Inflammatory macrophage treated with lipopolysaccharide for 1 hour (primary cell): ENCODE measurements at regions not wholly inside any gene's neighbourhood (a gene's known extent, or its start where the extent isn't known, plus 50 kb on each side); places are given as distances from the start of the nearest gene placed in this dataset.
"Not testable (repeated sequence)": the region's sequence is repeated elsewhere in the genome, so short reads cannot be mapped to it uniquely, and the experiment has no call there.

Source experiments
- DNase-seq, 2 donors: peaks; one replicate each; pipeline ENCODE4 v3.0.0-alpha.2; 2020 to 2022

DNA sequence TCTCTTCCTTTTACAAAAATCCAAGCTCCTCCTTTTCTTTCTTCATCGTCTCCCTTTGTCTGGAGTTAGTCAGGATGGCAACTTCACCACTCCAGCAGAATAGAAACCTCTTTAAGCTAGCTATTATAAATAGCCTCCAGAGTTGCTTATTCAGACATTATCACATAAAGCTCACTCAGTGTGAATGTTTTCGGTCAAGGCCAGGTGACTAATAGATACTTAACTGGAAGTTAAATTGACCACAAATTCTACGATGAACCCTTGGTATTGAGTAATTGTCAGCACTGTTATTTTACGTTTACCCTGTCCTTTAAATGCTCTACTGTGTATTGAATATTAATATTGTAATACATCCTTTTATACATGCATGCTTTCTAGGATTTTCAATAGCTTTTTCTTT is 340.4 kb downstream of the OTUD1 start:
- no peak for DNase-seq

- DNase-seq: peak in 1 of 2 donors; percentile 19
Measured at GRCh38 chr10:23780331-23780730, 341.5 kb downstream of the OTUD1 start.

GRCh38 chr10:23786594-23786993 is 347.7 kb downstream of the OTUD1 start:
- no peak for DNase-seq

DNA sequence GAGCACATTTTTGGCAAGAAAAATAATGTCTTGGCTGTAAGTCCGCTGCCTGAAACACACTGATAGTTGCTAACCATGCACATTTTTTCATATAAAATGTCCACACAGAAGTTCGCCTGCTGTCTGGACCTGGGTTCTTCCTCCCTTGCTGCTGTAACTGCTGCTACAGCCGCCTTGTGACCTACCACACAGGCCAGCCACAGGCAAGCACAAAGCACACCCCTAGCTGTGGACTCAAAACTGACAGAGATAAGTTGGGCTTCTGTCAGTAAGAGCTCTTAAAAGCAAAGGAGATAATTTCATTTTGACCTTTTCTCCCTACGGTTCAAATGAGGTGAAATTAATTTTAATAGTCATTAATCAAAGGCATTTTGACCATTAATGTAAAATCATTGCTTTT is 354.7 kb downstream of the OTUD1 start:
- no peak for DNase-seq

DNA sequence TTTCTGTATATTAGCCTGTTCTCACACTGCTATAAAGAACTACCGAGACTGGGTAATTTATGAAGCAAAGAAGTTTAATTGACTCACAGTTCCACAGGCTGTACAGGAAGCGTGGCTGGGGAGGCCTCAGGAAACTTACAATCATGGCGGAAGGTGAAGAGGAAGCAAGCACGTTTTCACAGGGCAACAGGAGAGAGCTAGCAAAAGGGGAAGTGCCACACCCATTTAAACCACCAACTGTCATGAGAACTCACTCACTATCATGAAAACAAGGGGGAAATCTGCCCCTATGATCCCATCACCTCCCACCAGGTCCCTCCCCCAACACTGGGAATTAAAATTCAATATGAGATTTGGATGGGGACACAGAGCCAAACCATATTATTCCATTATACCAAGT is 358.6 kb downstream of the OTUD1 start:
- not testable (repeated sequence) for DNase-seq

DNA sequence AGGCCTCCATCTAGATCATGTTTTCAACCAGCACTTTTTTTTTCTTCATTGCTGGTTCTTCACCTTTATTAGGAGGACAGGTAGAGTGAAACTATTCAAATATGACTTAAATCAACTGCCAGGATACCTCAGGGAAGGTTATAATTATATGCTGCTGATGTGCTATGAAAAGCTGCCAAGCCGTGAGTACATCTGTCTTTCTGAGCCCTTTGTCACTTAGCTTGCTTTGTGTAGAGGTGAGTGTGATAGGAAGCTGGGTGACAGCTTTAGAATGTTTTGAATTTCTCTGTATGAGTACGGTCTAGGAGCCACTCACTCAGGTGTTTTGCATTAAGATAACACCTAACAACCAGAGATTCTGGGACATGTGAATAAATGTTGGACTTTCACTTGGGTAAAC is 365.2 kb downstream of the OTUD1 start:
- DNase-seq: no peak

DNA sequence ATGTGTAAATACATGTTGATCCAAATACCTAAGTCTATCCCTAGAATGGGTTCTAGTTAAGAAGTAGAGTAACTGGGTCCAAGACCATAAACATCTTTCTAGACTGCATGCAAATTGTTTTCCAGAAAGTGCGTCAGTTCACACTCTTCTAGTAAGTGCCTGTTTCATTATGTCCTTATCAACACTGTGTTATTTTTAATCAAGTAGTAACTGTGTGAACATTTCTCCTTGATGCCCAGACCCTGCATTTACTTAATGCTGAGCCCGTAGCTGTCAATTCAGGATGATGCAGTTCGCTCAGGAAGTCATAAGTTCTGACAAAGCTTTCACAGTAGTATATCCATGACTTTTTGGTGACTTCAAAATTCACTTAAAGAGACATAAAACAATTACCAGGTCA is 374.8 kb downstream of the OTUD1 start:
- no peak for DNase-seq

DNA sequence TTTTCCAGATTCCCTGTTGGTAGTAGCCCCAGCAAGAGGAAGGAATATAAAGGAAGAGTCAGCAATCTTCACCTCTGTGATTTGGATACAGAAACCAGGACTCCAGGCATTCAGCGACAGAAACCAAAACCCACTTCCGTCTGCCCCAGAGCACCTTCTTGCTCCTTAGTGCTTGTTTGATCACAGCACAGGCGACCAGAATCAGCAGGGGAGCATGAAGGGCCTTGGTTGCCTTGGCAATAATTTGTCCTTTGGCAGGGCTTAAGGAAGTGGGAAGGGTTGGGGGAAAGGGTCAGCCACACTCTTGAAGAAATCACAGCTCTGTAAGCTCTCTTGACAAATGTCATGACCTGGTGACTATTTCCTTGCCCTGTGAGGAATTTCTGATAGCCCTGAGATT is 379.6 kb downstream of the OTUD1 start:
- no peak for DNase-seq

DNA sequence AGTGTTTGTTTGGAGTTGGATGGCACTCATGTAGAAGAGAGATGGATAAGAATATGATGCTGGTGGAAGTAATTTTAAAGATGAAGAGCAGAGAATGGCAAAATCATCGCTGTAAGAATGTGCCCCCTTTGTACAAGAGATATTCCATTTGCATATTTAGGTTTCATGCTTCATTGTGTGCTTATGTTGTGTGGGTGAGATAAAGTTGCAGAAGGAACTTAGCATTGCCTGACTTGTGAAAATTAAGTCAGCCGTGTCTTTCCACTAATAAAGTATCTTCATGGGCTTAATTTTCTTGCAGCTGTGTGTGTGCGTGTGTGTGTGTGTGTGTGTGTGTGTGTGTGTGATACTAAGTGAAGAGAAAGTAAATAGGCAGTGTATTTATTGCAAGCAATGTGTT is 381.9 kb downstream of the OTUD1 start:
- no peak for DNase-seq

- DNase-seq: no peak
Measured at GRCh38 chr10:23824822-23825221, 384.1 kb upstream of the KIAA1217 start.

DNA sequence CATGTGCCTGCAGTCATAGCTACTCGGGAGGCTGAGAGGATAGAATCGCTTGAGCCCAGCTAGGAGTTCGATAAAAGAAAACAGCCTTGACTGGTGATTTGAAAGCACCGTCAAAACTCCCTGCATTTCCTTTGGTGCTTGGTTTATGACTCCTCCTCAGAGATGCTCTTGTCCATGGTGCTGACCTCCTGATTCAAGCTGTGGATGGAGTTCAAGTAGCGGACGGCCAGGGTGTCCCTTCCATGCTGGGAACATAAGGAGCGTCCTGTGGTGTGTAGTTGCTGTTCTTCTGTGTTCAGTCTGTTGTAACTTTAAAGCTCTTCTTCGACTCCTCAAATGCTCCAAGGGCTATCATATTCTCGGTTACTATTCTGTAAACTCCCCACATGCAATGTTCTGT is 382.5 kb upstream of the KIAA1217 start:
- no peak for DNase-seq

GRCh38 chr10:23829556-23829955 is 379.4 kb upstream of the KIAA1217 start:
- no peak for DNase-seq

DNA sequence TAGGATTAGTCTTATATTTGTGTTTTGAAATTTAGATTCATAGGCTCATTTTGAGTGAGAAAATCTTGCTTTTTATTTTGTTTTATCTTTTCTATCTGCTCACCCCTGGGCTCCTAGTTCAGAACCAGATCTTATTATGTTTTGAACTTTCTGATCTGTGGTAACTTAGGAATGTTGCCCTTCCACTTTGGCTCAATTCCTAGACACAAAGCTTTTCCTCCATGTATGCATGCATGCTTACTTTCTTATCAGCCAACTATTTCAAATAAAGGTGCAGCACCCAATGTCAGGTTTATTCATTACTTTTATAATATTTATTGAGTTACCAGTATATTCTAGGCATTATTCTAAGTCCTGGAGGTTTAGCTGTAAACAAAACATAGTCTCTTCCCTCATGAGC is 374.8 kb upstream of the KIAA1217 start:
- DNase-seq: no peak

- DNase-seq: no peak
Measured at GRCh38 chr10:23850631-23851030, 358.3 kb upstream of the KIAA1217 start.

GRCh38 chr10:23859598-23859997 is 349.3 kb upstream of the KIAA1217 start:
- DNase-seq: no peak

GRCh38 chr10:23864631-23865147 is 344.2 kb upstream of the KIAA1217 start:
- DNase-seq: no peak

- not testable (repeated sequence) for DNase-seq
Measured at GRCh38 chr10:23866985-23867384, 342.0 kb upstream of the KIAA1217 start.

DNA sequence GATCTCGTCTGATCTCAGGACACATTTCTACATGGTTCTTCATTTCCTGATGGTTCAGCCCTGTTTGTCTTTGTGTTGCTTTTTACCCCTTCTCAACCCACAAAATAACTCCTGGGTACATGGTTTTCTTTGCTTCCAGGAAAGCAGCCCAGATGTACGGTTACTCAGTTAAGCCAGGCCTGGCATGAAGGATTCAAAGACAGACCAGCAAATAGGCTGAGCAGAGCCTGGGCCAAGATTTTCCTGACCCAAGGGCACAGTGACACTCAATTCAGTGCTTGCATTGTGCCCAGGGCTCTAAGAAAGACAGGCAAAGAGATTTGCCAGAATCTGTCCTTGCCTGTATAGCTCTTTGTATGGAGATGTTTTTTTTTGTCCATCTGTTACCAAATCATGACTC is 340.8 kb upstream of the KIAA1217 start:
- DNase-seq: no peak

GRCh38 chr10:23869548-23869947 is 339.4 kb upstream of the KIAA1217 start:
- no peak for DNase-seq

- DNase-seq: no peak
Measured at GRCh38 chr10:23869996-23870395, 338.9 kb upstream of the KIAA1217 start.

GRCh38 chr10:23870651-23871610 is 338.0 kb upstream of the KIAA1217 start:
- no peak for DNase-seq

- no peak for DNase-seq
Measured at GRCh38 chr10:23872290-23872689, 336.6 kb upstream of the KIAA1217 start.

DNA sequence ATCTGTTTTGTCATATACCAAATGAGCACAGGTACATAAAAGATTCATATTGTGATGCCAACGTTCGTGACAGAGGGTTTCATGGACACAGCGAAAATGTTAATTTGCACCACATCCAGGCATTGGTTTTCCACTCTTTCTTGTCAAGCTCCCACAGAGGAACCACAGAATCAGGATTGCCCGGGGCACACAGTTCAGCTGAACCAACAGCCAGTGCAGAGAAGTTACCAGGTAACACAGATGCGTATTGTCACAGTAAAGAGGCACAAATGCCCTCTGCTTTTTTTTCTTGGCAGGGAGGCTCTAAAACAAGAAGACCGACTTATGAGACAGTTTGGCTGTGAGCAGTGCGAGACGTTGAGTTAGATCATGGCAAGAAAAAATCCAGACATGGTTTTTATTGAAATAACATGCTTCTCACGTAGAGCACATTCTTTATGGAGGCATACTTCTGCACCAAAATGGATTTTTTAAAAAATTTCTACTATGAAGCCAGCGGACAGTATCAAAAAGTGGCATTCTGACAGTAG is 331.1 kb upstream of the KIAA1217 start:
- DNase-seq: no peak

GRCh38 chr10:23884670-23885069 is 324.3 kb upstream of the KIAA1217 start:
- DNase-seq: no peak
